ENCODE measurements at regions not wholly inside any gene's neighbourhood (a gene's known extent, or its start where the extent isn't known, plus 50 kb on each side); places are given as distances from the start of the nearest gene placed in this dataset.

DNA sequence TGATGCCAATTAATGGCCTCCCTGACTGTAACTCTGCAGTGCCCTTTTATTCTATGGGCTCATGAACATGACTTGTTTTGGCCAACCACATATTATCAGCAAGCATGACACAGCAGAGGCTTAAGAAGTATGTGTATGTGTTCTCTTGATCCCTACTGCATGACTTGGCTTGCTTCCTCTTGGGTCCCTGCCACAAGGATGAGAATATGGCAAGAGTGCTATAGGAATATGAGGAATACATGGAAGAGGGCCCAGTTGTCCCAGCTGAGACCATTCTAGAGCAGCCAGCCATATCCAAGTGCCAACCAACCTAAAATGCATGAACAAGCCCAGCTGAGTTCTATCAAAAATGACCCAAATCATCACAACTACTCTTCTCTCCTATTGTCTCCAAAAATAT lies 576.7 kb upstream of the PCDH9 start:
- no peak for TF ChIP-seq CTCF (tag by site-specific recombination; IDR thresholded peaks at IDR 0.05)
- TF ChIP-seq PATZ1 (tag by site-specific recombination; IDR thresholded peaks at IDR 0.05): no peak
- TF ChIP-seq ZBTB7A (tag by site-specific recombination; IDR thresholded peaks at IDR 0.05; ENCODE audit: low read depth): no peak
- TF ChIP-seq ZNF76 (tag by site-specific recombination; IDR thresholded peaks at IDR 0.05; ENCODE audit: borderline replicate concordance, low read depth): no peak
- TF ChIP-seq TCF7L2 (IDR thresholded peaks at IDR 0.05; ENCODE audit: borderline replicate concordance, low read depth, low read length): no peak
- TF ChIP-seq, protein P1, sequence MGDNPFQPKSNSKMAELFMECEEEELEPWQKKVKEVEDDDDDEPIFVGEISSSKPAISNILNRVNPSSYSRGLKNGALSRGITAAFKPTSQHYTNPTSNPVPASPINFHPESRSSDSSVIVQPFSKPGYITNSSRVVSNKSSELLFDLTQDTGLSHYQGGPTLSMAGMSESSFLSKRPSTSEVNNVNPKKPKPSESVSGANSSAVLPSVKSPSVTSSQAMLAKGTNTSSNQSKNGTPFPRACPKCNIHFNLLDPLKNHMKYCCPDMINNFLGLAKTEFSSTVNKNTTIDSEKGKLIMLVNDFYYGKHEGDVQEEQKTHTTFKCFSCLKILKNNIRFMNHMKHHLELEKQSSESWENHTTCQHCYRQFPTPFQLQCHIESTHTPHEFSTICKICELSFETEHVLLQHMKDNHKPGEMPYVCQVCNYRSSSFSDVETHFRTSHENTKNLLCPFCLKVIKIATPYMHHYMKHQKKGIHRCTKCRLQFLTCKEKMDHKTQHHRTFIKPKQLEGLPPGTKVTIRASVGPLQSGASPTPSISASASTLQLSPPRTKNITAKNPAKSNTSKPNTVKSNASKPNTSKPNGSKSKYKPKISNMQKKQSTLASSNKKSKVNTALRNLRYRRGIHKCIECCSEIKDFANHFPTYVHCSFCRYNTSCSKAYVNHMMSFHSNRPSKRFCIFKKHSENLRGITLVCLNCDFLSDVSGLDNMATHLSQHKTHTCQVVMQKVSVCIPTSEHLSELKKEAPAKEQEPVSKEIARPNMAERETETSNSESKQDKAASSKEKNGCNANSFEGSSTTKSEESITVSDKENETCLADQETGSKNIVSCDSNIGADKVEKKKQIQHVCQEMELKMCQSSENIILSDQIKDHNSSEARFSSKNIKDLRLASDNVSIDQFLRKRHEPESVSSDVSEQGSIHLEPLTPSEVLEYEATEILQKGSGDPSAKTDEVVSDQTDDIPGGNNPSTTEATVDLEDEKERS (tag by site-specific recombination; IDR thresholded peaks at IDR 0.05): no peak
- TF ChIP-seq TRIM28 (IDR thresholded peaks at IDR 0.05; ENCODE audit: borderline replicate concordance, low read length): no peak
- no peak for TF ChIP-seq ZNF239 (tag by site-specific recombination; IDR thresholded peaks at IDR 0.05)
- TF ChIP-seq EGR2 (tag by site-specific recombination; IDR thresholded peaks at IDR 0.05; ENCODE audit: low read depth): no peak
